ENCODE measurements at regions not wholly inside any gene's neighbourhood (a gene's known extent, or its start where the extent isn't known, plus 50 kb on each side); places are given as distances from the start of the nearest gene placed in this dataset.

DNA sequence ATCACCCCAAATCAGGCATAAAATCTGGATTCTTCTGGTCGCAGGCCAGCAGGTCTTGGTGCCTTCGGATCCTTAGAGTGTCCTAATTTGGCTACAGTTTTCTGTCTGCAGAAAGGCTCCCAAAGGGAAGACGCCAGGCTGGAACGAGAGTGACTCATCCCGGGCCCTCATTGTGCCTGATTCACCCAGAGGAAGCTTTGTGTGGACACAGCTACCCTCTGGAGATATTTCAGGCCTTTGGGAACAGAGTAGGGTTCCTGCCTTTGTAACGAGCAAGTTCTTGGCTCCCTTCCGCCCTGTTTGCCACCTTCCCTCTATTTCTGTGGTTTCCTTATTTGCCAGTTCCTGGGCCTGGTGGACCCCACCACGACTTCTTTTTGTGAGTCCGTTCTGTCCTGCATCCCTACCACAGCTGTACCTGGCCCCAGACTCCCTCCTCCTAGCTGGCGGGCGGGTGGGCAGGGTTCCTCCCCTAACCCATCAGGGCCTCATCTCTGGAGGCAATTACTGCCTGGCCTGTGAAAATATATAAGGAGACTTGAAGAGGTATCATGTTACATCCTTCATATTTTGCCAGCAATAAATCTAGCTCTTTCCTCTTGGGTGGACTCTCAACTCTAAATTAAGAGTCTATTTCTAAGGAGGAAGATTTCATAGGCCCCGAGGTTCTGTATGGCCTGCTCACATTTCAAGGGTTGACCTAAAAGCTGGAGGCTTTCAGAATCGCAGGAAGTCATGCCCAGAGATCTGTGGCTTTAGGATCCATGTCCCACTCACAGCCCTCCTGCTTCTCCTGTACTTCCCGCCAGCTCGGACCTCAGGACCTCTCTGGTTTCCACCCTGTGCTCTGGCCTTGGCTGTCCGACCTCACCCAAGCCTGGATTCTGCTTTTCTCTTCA, 219.2 kb upstream of the ZNF32 start:
- in situ Hi-C loops (cut with HindIII; ENCODE audit: low pct_ligation_motif_present, low sequenced_read_pairs), result no loop called here
- Histone ChIP-seq H3K4me3 (ENCODE audit: low read depth, low read length) (no peak overlapping the region), H3K27me3 (replicated peaks) (no peaks in the 10 kb centered on the region), H3K27ac (peak overlapping the region; percentile 43), H3K36me3 (replicated peaks) (no peaks in the 10 kb centered on the region)
- DNase-seq, result peak; percentile 74
- no peak for TF ChIP-seq CTCF (IDR thresholded peaks at IDR 0.05; ENCODE audit: low read depth, low read length, missing control alignments)

DNA sequence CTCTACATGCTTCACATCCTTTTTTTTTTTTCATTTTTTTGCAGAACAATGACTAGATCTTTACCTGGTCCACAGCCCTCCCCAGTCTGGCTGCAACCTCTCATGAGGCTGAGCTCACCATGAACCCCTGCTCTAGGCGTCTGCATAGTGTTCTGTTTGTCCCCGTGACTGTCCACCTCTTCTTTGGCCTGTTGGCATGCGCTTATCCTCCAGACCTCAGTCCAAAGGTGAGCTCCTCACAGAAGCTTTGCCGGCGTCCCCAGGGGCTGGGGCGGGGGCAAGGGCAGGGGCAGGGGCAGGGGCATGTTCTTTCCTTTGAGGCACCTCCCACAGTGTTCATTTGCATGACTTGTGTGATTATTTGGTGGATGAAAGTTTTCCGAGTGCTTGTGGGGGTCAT, 218.4 kb upstream of the ZNF32 start:
- peak overlapping the region; percentile 43 for H3K27ac ChIP-seq

DNA sequence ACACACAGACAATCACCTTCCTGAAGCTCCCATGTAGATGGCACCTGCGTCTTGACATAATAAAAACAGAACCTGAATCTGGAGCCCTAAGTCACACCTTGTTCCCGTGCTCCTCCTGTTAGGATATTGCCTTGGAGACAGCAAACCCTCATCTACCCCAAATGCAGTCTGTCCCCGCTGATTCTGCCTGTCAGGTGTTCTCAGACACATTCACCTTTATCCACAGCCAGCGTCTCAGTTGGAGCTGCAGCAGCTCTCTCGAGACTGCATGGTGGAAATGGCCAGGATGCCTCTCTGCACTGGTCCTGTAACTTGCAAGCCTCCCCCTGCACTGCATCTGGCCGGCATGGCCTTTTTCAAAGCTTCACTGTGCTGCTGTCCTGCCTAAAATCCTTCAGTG, 218.0 kb upstream of the ZNF32 start:
- in situ Hi-C loops (cut with HindIII; ENCODE audit: low pct_ligation_motif_present, low sequenced_read_pairs), result no loop called here
- no peak overlapping the region for H3K4me3 ChIP-seq (ENCODE audit: low read depth, low read length)
- H3K36me3 ChIP-seq (replicated peaks), result no peaks in the 10 kb centered on the region
- DNase-seq, result no peak
- H3K27me3 ChIP-seq (replicated peaks), result no peaks in the 10 kb centered on the region
- TF ChIP-seq CTCF (IDR thresholded peaks at IDR 0.05; ENCODE audit: low read depth, low read length, missing control alignments), result no peak
- H3K27ac ChIP-seq, result no peak overlapping the region

More for the DNA sequence above, 218.4 kb upstream of the ZNF32 start:
- DNase-seq, result no peak
- H3K27me3 ChIP-seq (replicated peaks), result no peaks in the 10 kb centered on the region
- in situ Hi-C loops (cut with HindIII; ENCODE audit: low pct_ligation_motif_present, low sequenced_read_pairs), result no loop called here
- TF ChIP-seq CTCF (IDR thresholded peaks at IDR 0.05; ENCODE audit: low read depth, low read length, missing control alignments), result no peak
- H3K4me3 ChIP-seq (ENCODE audit: low read depth, low read length), result no peak overlapping the region
- H3K36me3 ChIP-seq (replicated peaks), result no peaks in the 10 kb centered on the region

DNA sequence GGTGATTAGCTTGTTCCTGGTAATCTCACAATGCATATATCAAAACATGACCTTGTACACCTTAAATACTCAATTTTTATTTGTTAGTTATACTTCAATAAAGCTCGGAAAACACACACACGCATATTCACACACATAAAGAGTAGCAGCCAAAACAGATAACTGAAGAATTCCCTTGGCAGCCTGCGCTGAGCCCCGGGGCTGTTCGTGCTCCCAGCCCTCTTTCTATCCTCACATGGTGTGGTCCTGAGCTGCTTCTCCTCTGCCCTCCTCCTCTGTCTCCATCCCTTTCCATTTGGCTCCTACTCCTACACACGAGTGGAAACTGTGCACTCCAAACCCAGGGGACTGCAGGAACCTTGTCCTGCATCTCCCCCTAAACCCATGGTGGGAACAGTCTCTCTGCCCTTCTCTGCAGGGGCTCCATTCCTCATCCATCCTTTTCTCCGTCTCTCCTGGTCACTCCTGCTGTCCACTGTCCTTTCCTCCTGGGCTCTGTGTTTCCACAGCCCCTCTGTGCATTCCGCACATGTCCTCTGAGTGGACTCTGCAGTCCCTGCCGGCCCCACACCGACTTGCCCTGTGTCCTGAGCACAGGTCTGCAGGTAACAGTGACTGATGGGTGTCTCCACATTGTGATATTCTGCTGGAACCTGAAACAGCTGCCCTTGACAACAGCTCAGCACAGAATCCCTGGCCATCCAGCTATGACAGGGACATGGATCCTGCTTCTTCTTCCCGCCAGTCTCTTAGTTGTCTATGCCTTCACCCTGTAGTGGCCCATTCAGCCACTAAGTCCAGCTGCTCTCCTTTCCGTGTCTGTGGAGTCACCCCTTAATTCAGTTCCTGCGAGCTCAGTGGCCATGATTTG, 216.8 kb upstream of the ZNF32 start:
- in situ Hi-C loops (cut with HindIII; ENCODE audit: low pct_ligation_motif_present, low sequenced_read_pairs), result no loop called here
- DNase-seq, result no peak
- H3K4me3 ChIP-seq (ENCODE audit: low read depth, low read length), result no peak overlapping the region
- no peak for TF ChIP-seq CTCF (IDR thresholded peaks at IDR 0.05; ENCODE audit: low read depth, low read length, missing control alignments)
- H3K27ac ChIP-seq, result no peak overlapping the region
- H3K27me3 ChIP-seq (replicated peaks), result no peaks in the 10 kb centered on the region
- no peaks in the 10 kb centered on the region for H3K36me3 ChIP-seq (replicated peaks)

DNA sequence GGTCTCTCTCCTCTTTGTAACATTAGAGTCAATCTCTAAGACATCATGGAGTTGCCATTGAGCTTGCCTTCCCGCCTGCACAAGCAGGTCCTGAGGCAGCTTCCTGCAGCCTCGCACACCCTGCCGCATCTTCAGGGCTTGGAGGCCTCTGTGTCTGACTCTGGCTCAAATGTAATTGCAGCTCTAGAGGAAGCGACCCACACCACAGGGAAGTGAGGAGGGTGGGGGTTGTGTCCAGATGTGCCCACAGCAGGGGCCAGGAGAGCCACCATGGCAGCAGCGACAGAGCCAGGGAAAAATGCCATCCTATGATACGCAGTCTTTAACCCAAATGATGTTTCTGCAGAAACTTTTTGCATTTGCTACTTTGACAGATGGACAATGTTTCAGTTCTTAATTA, 216.0 kb upstream of the ZNF32 start:
- Histone ChIP-seq H3K4me3 (ENCODE audit: low read depth, low read length) (no peak overlapping the region), H3K27me3 (replicated peaks) (no peaks in the 10 kb centered on the region), H3K36me3 (replicated peaks) (no peaks in the 10 kb centered on the region), H3K27ac (no peak overlapping the region)
- TF ChIP-seq CTCF (IDR thresholded peaks at IDR 0.05; ENCODE audit: low read depth, low read length, missing control alignments), result no peak
- in situ Hi-C loops (cut with HindIII; ENCODE audit: low pct_ligation_motif_present, low sequenced_read_pairs), result no loop called here
- no peak for DNase-seq

Data from brain microvascular endothelial cell (primary cell).